SK-N-SH treated with all-trans-retinoic acid at 6 μM for 48 hours (cell line): ENCODE measurements at regions not wholly inside any gene's neighbourhood (a gene's known extent, or its start where the extent isn't known, plus 50 kb on each side); places are given as distances from the start of the nearest gene placed in this dataset.

Source experiments
- ATAC-seq: fragments of 200-7000 bp; cut with Tn5 transposase; 3 replicates; pipeline ENCODE4 v1.9.1; 2020; ENCODE audit warnings: mild to moderate bottlenecking, moderate library complexity
- ARNTL ChIP-seq: fragments of 450-650 bp; formaldehyde crosslinking; IDR thresholded peaks from 2 replicates; pipeline ENCODE4 v1.5.0; 2020; ENCODE audit warnings: low read depth, mild to moderate bottlenecking, moderate library complexity, borderline replicate concordance
- CREB5 ChIP-seq: fragments of 250-450 bp; sonication (Bioruptor Pico); IDR thresholded peaks from 2 replicates; pipeline ENCODE4 v1.5.1; 2020; ENCODE audit warnings: low read depth, mild to moderate bottlenecking, moderate library complexity
- CSDC2 ChIP-seq: fragments of 250-450 bp; sonication (Bioruptor Pico); IDR thresholded peaks from 2 replicates; pipeline ENCODE4 v1.5.0; 2020; ENCODE audit warnings: mild to moderate bottlenecking, moderate library complexity
- CSRNP3 ChIP-seq: fragments of 250-450 bp; sonication (Bioruptor Pico); IDR thresholded peaks from 2 replicates; pipeline ENCODE4 v1.5.1; 2021; ENCODE audit warnings: mild to moderate bottlenecking, moderate library complexity
- ESRRG ChIP-seq: fragments of 250-450 bp; sonication (Bioruptor Pico); IDR thresholded peaks from 2 replicates; pipeline ENCODE4 v1.6.1; 2021; ENCODE audit warnings: mild to moderate bottlenecking
- GLIS3 ChIP-seq: fragments of 250-450 bp; sonication (Bioruptor Pico); IDR thresholded peaks from 2 replicates; pipeline ENCODE4 v1.5.0; 2020; ENCODE audit warnings: mild to moderate bottlenecking, moderate library complexity
- ISL1 ChIP-seq: fragments of 250-450 bp; sonication (Bioruptor Pico); IDR thresholded peaks from 2 replicates; pipeline ENCODE4 v2.1.2; 2022; ENCODE audit warnings: mild to moderate bottlenecking, moderate library complexity
- PATZ1 ChIP-seq: fragments of 250-450 bp; sonication (Bioruptor Pico); IDR thresholded peaks from 2 replicates; pipeline ENCODE4 v1.8.0; 2020; ENCODE audit warnings: mild to moderate bottlenecking, moderate library complexity, borderline replicate concordance
- SNAI2 ChIP-seq: fragments of 250-450 bp; sonication (Bioruptor Pico); IDR thresholded peaks from 2 replicates; pipeline ENCODE4 v1.5.0; 2020; ENCODE audit warnings: mild to moderate bottlenecking, moderate library complexity
- TOX ChIP-seq: fragments of 250-450 bp; sonication (Bioruptor Pico); IDR thresholded peaks from 2 replicates; pipeline ENCODE4 v1.8.0; 2021; ENCODE audit warnings: mild to moderate bottlenecking, moderate library complexity, borderline replicate concordance
- TSHZ2 ChIP-seq: fragments of 250-450 bp; sonication (Bioruptor Pico); IDR thresholded peaks from 2 replicates; pipeline ENCODE4 v1.5.0; 2020; ENCODE audit warnings: mild to moderate bottlenecking, moderate library complexity
- ZC3H10 ChIP-seq: fragments of 250-450 bp; sonication (Bioruptor Pico); IDR thresholded peaks from 2 replicates; pipeline ENCODE4 v1.5.1; 2021; ENCODE audit warnings: mild to moderate bottlenecking, moderate library complexity
- ZFP30 ChIP-seq: fragments of 450-650 bp; formaldehyde crosslinking; IDR thresholded peaks from 2 replicates; pipeline ENCODE4 v1.5.0; 2022; ENCODE audit warnings: mild to moderate bottlenecking, moderate library complexity
- ZNF565 ChIP-seq: fragments of 450-650 bp; formaldehyde crosslinking; conservative IDR thresholded peaks from 2 replicates; pipeline ENCODE4 v1.5.0; 2020; ENCODE audit warnings: low read depth, mild to moderate bottlenecking, moderate library complexity
- ZNF70 ChIP-seq: fragments of 450-650 bp; formaldehyde crosslinking; IDR thresholded peaks from 2 replicates; pipeline ENCODE4 v1.5.0; 2020; ENCODE audit warnings: mild to moderate bottlenecking, moderate library complexity
- ZNF8 ChIP-seq: fragments of 450-650 bp; formaldehyde crosslinking; IDR thresholded peaks from 2 replicates; pipeline ENCODE4 v1.5.0; 2020; ENCODE audit warnings: mild to moderate bottlenecking, moderate library complexity

- TF ChIP-seq TSHZ2 (no peak), ZC3H10 (CRISPR knock-in tag) (no peak), ZFP30 (no peak), ZNF565 (no peak)
These were observed 240.9 kb downstream of the BCAT1 start (continued) for GRCh38 chr12:24708043-24708442.

- ATAC-seq: no peak
- TF ChIP-seq ZNF70 (no peak), CSRNP3 (CRISPR knock-in tag) (no peak)
These were observed 241.6 kb downstream of the BCAT1 start for GRCh38 chr12:24707334-24707733.

GRCh38 chr12:24705741-24706358 lies 243.1 kb downstream of the BCAT1 start:
- no peak for ATAC-seq
- TF ChIP-seq CREB5 (CRISPR knock-in tag) (no peak), PATZ1 (no peak), ZNF565 (no peak), ISL1 (CRISPR knock-in tag) (0 out of 2 replicates have a peak, but pooled peaks have one; percentile 23)

- no peak for ATAC-seq
- no peak for TF ChIP-seq TOX (CRISPR knock-in tag)
- TF ChIP-seq ZNF8 (CRISPR knock-in tag): no peak
- no peak for TF ChIP-seq GLIS3 (CRISPR knock-in tag)
- no peak for TF ChIP-seq CSRNP3 (CRISPR knock-in tag)
- no peak for TF ChIP-seq ARNTL
- TF ChIP-seq CREB5 (CRISPR knock-in tag): no peak
- TF ChIP-seq SNAI2: no peak
- TF ChIP-seq ESRRG: no peak
These were observed 243.7 kb downstream of the BCAT1 start for GRCh38 chr12:24705216-24705615.

- no peak for ATAC-seq
- TF ChIP-seq CSDC2: no peak
- TF ChIP-seq PATZ1: no peak
- no peak for TF ChIP-seq ZFP30
These were observed 247.6 kb downstream of the BCAT1 start for GRCh38 chr12:24701343-24701742.
